ENCODE measurements at regions not wholly inside any gene's neighbourhood (a gene's known extent, or its start where the extent isn't known, plus 50 kb on each side); places are given as distances from the start of the nearest gene placed in this dataset.

- Histone ChIP-seq H3K79me2 (ENCODE audit: insufficient read depth, low read length) (no peaks in the 10 kb centered on the region), H3K9me3 (replicated peaks in 1 of 2; ENCODE audit: control insufficient read depth in 1 of 2, insufficient read depth in 1 of 2, low read length in 2 of 2) (no peaks in the 10 kb centered on the region), H3K27me3 (ENCODE audit: control insufficient read depth in 2 of 2, insufficient read depth in 2 of 2, low read length in 2 of 2) (no peaks in the 10 kb centered on the region), H4K20me1 (ENCODE audit: insufficient read depth, low read length) (no peaks in the 10 kb centered on the region), H3K4me2 (replicated peaks; ENCODE audit: extremely low read depth, low read length, poor library complexity, severe bottlenecking) (no peak overlapping the region), H3K9ac (ENCODE audit: insufficient read depth, low read length, poor library complexity, severe bottlenecking) (no peak overlapping the region), H3K27ac (ENCODE audit: low read depth in 1 of 2, low read length in 2 of 2) (no peak overlapping the region), H3K4me3 (replicated peaks in 1 of 3; ENCODE audit: low read depth in 2 of 3, low read length in 3 of 3) (no peak overlapping the region), H3K4me1 (ENCODE audit: control insufficient read depth in 1 of 2, insufficient read depth in 2 of 2, low read length in 2 of 2) (no peaks in the 10 kb centered on the region), H3K36me3 (replicated peaks in 1 of 2; ENCODE audit: control insufficient read depth in 1 of 2, insufficient read depth in 2 of 2, low read length in 2 of 2) (no peaks in the 10 kb centered on the region), H2AFZ (ENCODE audit: insufficient read depth, low read depth, low read length, poor library complexity, severe bottlenecking) (no peak overlapping the region)
- Mint-ChIP-seq H3K36me3 (no peaks in the 10 kb centered on the region), H3K4me1 (no peaks in the 10 kb centered on the region), H3K27ac (no peak overlapping the region), H3K27me3 (ENCODE audit: low read depth in 3 of 3) (no peaks in the 10 kb centered on the region), H3K4me3 (no peak overlapping the region), H3K9me3 (peaks cover 0 to 3% (median 0%) of the 10 kb centered on the region in 7 donors)
- no CpG with 5 or more reads among the region's 2 CpGs for WGBS (ENCODE audit: insufficient coverage)
- DNase-seq: no peak
- TF ChIP-seq CTCF (IDR thresholded peaks at IDR 0.05): peak; percentile 20
- intact Hi-C loops (cut with micrococcal nuclease): no loop called here
Measured at GRCh38 chr6:119978274-119978889, 628.8 kb upstream of the MAN1A1 start.

GRCh38 chr6:119974430-119975159 is 625.0 kb upstream of the MAN1A1 start:
- Mint-ChIP-seq H3K4me3 (no peak overlapping the region), H3K27me3 (ENCODE audit: low read depth in 3 of 3) (no peaks in the 10 kb centered on the region), H3K27ac (no peak overlapping the region), H3K9me3 (peaks cover 0 to under 1% (median 0%) of the 10 kb centered on the region in 7 donors), H3K4me1 (no peaks in the 10 kb centered on the region), H3K36me3 (no peaks in the 10 kb centered on the region)
- no peak overlapping the region for H3K9ac ChIP-seq (ENCODE audit: insufficient read depth, low read length, poor library complexity, severe bottlenecking)
- H3K4me2 ChIP-seq (replicated peaks; ENCODE audit: extremely low read depth, low read length, poor library complexity, severe bottlenecking): no peak overlapping the region
- H3K4me1 ChIP-seq (ENCODE audit: control insufficient read depth in 1 of 2, insufficient read depth in 2 of 2, low read length in 2 of 2): no peaks in the 10 kb centered on the region
- no peak overlapping the region for H3K4me3 ChIP-seq (replicated peaks in 1 of 3; ENCODE audit: low read depth in 2 of 3, low read length in 3 of 3)
- no peak overlapping the region for H2AFZ ChIP-seq (ENCODE audit: insufficient read depth, low read depth, low read length, poor library complexity, severe bottlenecking)
- WGBS (ENCODE audit: insufficient coverage): 100% methylated on average over 2 of the region's 6 CpGs
- H3K9me3 ChIP-seq (replicated peaks in 1 of 2; ENCODE audit: control insufficient read depth in 1 of 2, insufficient read depth in 1 of 2, low read length in 2 of 2): no peaks in the 10 kb centered on the region
- DNase-seq: no peak
- intact Hi-C loops (cut with micrococcal nuclease): no loop called here
- H3K27me3 ChIP-seq (ENCODE audit: control insufficient read depth in 2 of 2, insufficient read depth in 2 of 2, low read length in 2 of 2): no peaks in the 10 kb centered on the region
- no peak for TF ChIP-seq CTCF (IDR thresholded peaks at IDR 0.05)
- H3K79me2 ChIP-seq (ENCODE audit: insufficient read depth, low read length): no peaks in the 10 kb centered on the region
- no peaks in the 10 kb centered on the region for H3K36me3 ChIP-seq (replicated peaks in 1 of 2; ENCODE audit: control insufficient read depth in 1 of 2, insufficient read depth in 2 of 2, low read length in 2 of 2)
- no peaks in the 10 kb centered on the region for H4K20me1 ChIP-seq (ENCODE audit: insufficient read depth, low read length)
- no peak overlapping the region for H3K27ac ChIP-seq (ENCODE audit: low read depth in 1 of 2, low read length in 2 of 2)
